ENCODE measurements at regions not wholly inside any gene's neighbourhood (a gene's known extent, or its start where the extent isn't known, plus 50 kb on each side); places are given as distances from the start of the nearest gene placed in this dataset.
A peak's percentile ranks its signal among the peaks of the same experiment; 100 is the strongest.

DNA sequence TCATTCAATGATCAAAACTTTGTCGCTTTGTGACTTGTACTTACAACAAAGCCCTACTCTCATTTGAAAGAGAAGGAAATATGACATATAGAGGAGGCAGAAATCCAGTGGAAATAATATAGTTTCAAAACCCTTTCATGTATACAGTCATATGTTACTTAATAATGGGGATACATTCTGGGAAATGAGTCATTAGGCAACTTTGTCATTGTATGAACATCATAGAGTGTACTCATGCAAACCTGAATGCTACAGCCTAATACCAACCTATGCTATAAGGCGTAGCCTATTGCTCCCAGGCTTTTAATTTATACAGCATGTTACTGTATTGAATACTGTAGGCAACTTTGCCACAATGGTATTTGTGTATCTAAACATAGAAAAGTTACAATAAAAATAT is 69.0 kb upstream of the SMC2 start:
- no peak for DNase-seq (ENCODE audit: low read depth, low spot score)
- no peaks in the 10 kb centered on the region for H3K9me3 ChIP-seq (ENCODE audit: control insufficient read depth in 1 of 2, insufficient read depth in 1 of 2, low read depth in 1 of 2, low read length in 2 of 2)
- ChIA-PET CTCF (no interaction called here), RAD21 (ENCODE audit: low non-redundant PET in 1 of 2, low total read pairs in 2 of 2, uncharacterized antibody in 2 of 2, unreplicated experiment in 2 of 2) (no interaction called here), POLR2A (no interaction called here)
- no peaks in the 10 kb centered on the region for H3K79me2 ChIP-seq (ENCODE audit: insufficient read depth, low read length)
- H2AFZ ChIP-seq (ENCODE audit: low read depth, low read length, poor library complexity, severe bottlenecking) = no peak overlapping the region
- H3K27ac ChIP-seq (ENCODE audit: low read depth, low read length) = no peak overlapping the region
- H3K36me3 ChIP-seq (ENCODE audit: control insufficient read depth in 1 of 2, insufficient read depth in 2 of 2, low read length in 2 of 2) = no peaks in the 10 kb centered on the region
- no TSS peak for BruUV-seq (replicated peaks)
- no peak overlapping the region for H3K4me3 ChIP-seq (replicated peaks in 1 of 2; ENCODE audit: low read depth in 1 of 2, low read length in 2 of 2)
- H3K4me1 ChIP-seq (ENCODE audit: control insufficient read depth in 1 of 2, insufficient read depth in 2 of 2, low read length in 2 of 2) = no peaks in the 10 kb centered on the region
- TF ChIP-seq EZH2phosphoT487 (IDR thresholded peaks at IDR 0.05; ENCODE audit: borderline replicate concordance) (no peak), CBX3 (IDR thresholded peaks at IDR 0.05; ENCODE audit: low read depth) (no peak)
- TF ChIP-seq, protein P1, sequence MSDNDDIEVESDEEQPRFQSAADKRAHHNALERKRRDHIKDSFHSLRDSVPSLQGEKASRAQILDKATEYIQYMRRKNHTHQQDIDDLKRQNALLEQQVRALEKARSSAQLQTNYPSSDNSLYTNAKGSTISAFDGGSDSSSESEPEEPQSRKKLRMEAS (IDR thresholded peaks at IDR 0.05) = no peak
- TF ChIP-seq, protein P2, sequence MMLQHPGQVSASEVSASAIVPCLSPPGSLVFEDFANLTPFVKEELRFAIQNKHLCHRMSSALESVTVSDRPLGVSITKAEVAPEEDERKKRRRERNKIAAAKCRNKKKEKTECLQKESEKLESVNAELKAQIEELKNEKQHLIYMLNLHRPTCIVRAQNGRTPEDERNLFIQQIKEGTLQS (IDR thresholded peaks at IDR 0.05) = no peak
- no peaks in the 10 kb centered on the region for H3K27me3 ChIP-seq (ENCODE audit: insufficient read depth, low read length)
- no peaks in the 10 kb centered on the region for H3K9me2 ChIP-seq (ENCODE audit: insufficient read depth)
- no peak overlapping the region for H3K4me2 ChIP-seq (ENCODE audit: low read length)
- intact Hi-C loops (cut with micrococcal nuclease) = no loop called here
- H4K20me1 ChIP-seq (ENCODE audit: insufficient read depth) = no peaks in the 10 kb centered on the region; the same call in 1 of the 2 replicates
- H3K9ac ChIP-seq (ENCODE audit: low read length) = no peak overlapping the region
- ATAC-seq = no peak

DNA sequence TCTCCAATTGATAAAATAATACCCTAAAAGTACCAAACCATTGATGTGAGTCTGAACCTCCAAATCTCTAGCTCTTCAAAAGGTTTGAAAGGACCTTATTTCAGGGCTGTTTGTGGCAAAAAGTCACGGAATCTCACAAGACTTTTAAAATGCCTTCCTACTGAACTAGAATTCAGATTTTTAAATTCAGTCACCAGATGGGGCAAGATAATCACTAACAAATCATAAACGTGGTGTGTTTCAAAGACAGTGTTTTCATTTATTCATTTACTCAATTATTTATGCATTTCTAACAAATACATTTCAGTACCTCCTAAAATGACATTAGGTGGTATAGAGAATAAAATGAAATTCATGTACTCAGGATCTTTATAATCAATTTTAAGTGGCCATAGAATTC is 68.2 kb upstream of the SMC2 start:
- no peaks in the 10 kb centered on the region for H3K36me3 ChIP-seq (ENCODE audit: control insufficient read depth in 1 of 2, insufficient read depth in 2 of 2, low read length in 2 of 2)
- no peak for ATAC-seq
- H3K9ac ChIP-seq (ENCODE audit: low read length) = no peak overlapping the region
- H3K4me3 ChIP-seq (replicated peaks in 1 of 2; ENCODE audit: low read depth in 1 of 2, low read length in 2 of 2) = no peak overlapping the region
- no peak overlapping the region for H3K27ac ChIP-seq (ENCODE audit: low read depth, low read length)
- H3K4me2 ChIP-seq (ENCODE audit: low read length) = no peak overlapping the region
- no peaks in the 10 kb centered on the region for H3K4me1 ChIP-seq (ENCODE audit: control insufficient read depth in 1 of 2, insufficient read depth in 2 of 2, low read length in 2 of 2)
- RAD21 ChIA-PET (ENCODE audit: low non-redundant PET in 1 of 2, low total read pairs in 2 of 2, uncharacterized antibody in 2 of 2, unreplicated experiment in 2 of 2) = no interaction called here
- TF ChIP-seq SP1 (IDR thresholded peaks at IDR 0.05; ENCODE audit: low read depth) (no peak), RAD21 (IDR thresholded peaks at IDR 0.05; ENCODE audit: low read depth) (0 out of 2 replicates have a peak, but pooled peaks have one; percentile 7)
- CTCF ChIA-PET = no interaction called here
- no peaks in the 10 kb centered on the region for H3K9me3 ChIP-seq (ENCODE audit: control insufficient read depth in 1 of 2, insufficient read depth in 1 of 2, low read depth in 1 of 2, low read length in 2 of 2)
- H3K79me2 ChIP-seq (ENCODE audit: insufficient read depth, low read length) = no peaks in the 10 kb centered on the region
- H4K20me1 ChIP-seq (ENCODE audit: insufficient read depth) = no peaks in the 10 kb centered on the region; the same call in 1 of the 2 replicates
- BruUV-seq (replicated peaks) = no TSS peak
- H2AFZ ChIP-seq (ENCODE audit: low read depth, low read length, poor library complexity, severe bottlenecking) = no peak overlapping the region
- H3K27me3 ChIP-seq (ENCODE audit: insufficient read depth, low read length) = no peaks in the 10 kb centered on the region
- no peak for DNase-seq (ENCODE audit: low read depth, low spot score)
- no peaks in the 10 kb centered on the region for H3K9me2 ChIP-seq (ENCODE audit: insufficient read depth)
- POLR2A ChIA-PET = no interaction called here
- intact Hi-C loops (cut with micrococcal nuclease) = no loop called here
